Smooth muscle cell (in vitro differentiated cells): ENCODE measurements at regions not wholly inside any gene's neighbourhood (a gene's known extent, or its start where the extent isn't known, plus 50 kb on each side); places are given as distances from the start of the nearest gene placed in this dataset.

Experiments used
- DNase-seq: peaks from one replicate; lab custom pipeline; 2025; ENCODE audit not compliant: unreplicated experiment; lab: John Stamatoyannopoulos, UW
- H2AFZ ChIP-seq: fragments of 200-600 bp; sonication (generic); 2 replicates; pipeline ENCODE4 v1.6.0; 2016; ENCODE audit warnings: antibody characterized with exemption, low read depth, mild to moderate bottlenecking
- H3F3A ChIP-seq: fragments of 200-600 bp; sonication (generic); 2 replicates; pipeline ENCODE4 v1.6.0; 2017; ENCODE audit warnings: antibody characterized with exemption, low read depth
- H3K27ac ChIP-seq: fragments of 200-600 bp; sonication (generic); 2 replicates; pipeline ENCODE4 v1.5.1; 2016; ENCODE audit warnings: low read depth, mild to moderate bottlenecking
- H3K27me3 ChIP-seq: fragments of 200-600 bp; sonication (generic); 2 replicates; pipeline ENCODE4 v1.6.1; 2016; ENCODE audit warnings: low read depth, mild to moderate bottlenecking
- H3K36me3 ChIP-seq: fragments of 200-600 bp; sonication (generic); 2 replicates; pipeline ENCODE4 v1.5.1; 2016; ENCODE audit warnings: low read depth
- H3K4me1 ChIP-seq: fragments of 200-600 bp; sonication (generic); 2 replicates; pipeline ENCODE4 v1.5.1; 2016; ENCODE audit warnings: low read depth
- H3K4me2 ChIP-seq: fragments of 200-600 bp; sonication (generic); 2 replicates; pipeline ENCODE4 v1.6.0; 2016; ENCODE audit warnings: mild to moderate bottlenecking
- H3K4me3 ChIP-seq: fragments of 200-600 bp; sonication (generic); 2 replicates; pipeline ENCODE4 v1.5.1; 2016; ENCODE audit warnings: mild to moderate bottlenecking
- H3K79me2 ChIP-seq: fragments of 200-600 bp; sonication (generic); 2 replicates; pipeline ENCODE4 v1.6.0; 2016; ENCODE audit warnings: low read depth, mild to moderate bottlenecking
- H3K9ac ChIP-seq: fragments of 200-600 bp; sonication (generic); 2 replicates; pipeline ENCODE4 v1.6.0; 2016; ENCODE audit warnings: low read depth
- H3K9me3 ChIP-seq: fragments of 200-600 bp; sonication (generic); replicated peaks from 2 replicates; pipeline ENCODE4 v1.5.1; 2016; ENCODE audit warnings: low read depth
- H4K20me1 ChIP-seq: fragments of 200-600 bp; sonication (generic); 2 replicates; pipeline ENCODE4 v1.6.0; 2016; ENCODE audit warnings: low read depth
- CTCF ChIP-seq: fragments of 200-600 bp; sonication (generic); IDR thresholded peaks from 2 replicates; pipeline ENCODE4 v1.5.1; 2017; ENCODE audit warnings: borderline replicate concordance, mild to moderate bottlenecking, antibody characterized with exemption; ENCODE audit not compliant: insufficient read depth, poor library complexity, severe bottlenecking
- WGBS: methylation state at CpG from one replicate; pipeline ENCODE4 v1.1.7; 2016; ENCODE audit warnings: low lambda C conversion rate; 5-methylcytosine and 5-hydroxymethylcytosine counted together

GRCh38 chr6:27678469-27678868 lies 205.6 kb upstream of the ZNF184 start:
- peaks cover 58% of the 10 kb centered on the region for H3K27me3 ChIP-seq
- no peak overlapping the region for H3K9ac ChIP-seq
- no peak overlapping the region for H3K4me3 ChIP-seq
- H3K36me3 ChIP-seq: no peaks in the 10 kb centered on the region
- H3K9me3 ChIP-seq: no peaks in the 10 kb centered on the region
- peaks cover 10% of the 10 kb centered on the region for H3F3A ChIP-seq
- no peak overlapping the region for H2AFZ ChIP-seq
- 86% methylated on average over 5 of the region's 5 CpGs for WGBS
- no peak overlapping the region for H3K27ac ChIP-seq
- no peaks in the 10 kb centered on the region for H4K20me1 ChIP-seq
- H3K79me2 ChIP-seq: no peaks in the 10 kb centered on the region
- H3K4me1 ChIP-seq: peaks cover 10% of the 10 kb centered on the region
- DNase-seq: no peak
- TF ChIP-seq CTCF: no peak
- no peak overlapping the region for H3K4me2 ChIP-seq

GRCh38 chr6:27674882-27675281 lies 202.0 kb upstream of the ZNF184 start:
- peaks cover 47% of the 10 kb centered on the region for H3K27me3 ChIP-seq
- no peak overlapping the region for H2AFZ ChIP-seq
- H3K36me3 ChIP-seq: no peaks in the 10 kb centered on the region
- no peak overlapping the region for H3K9ac ChIP-seq
- H3K9me3 ChIP-seq: no peaks in the 10 kb centered on the region
- H4K20me1 ChIP-seq: no peaks in the 10 kb centered on the region
- H3K79me2 ChIP-seq: no peaks in the 10 kb centered on the region
- H3K27ac ChIP-seq: no peak overlapping the region
- H3K4me3 ChIP-seq: no peak overlapping the region
- 85% methylated on average over 9 of the region's 9 CpGs for WGBS
- peaks cover 6% of the 10 kb centered on the region for H3K4me1 ChIP-seq
- no peak for TF ChIP-seq CTCF
- H3K4me2 ChIP-seq: no peak overlapping the region
- no peak for DNase-seq
- H3F3A ChIP-seq: peaks cover 11% of the 10 kb centered on the region

GRCh38 chr6:27672113-27672799 lies 199.4 kb upstream of the ZNF184 start:
- Histone ChIP-seq H2AFZ (peak overlapping the region; percentile 26), H3F3A (peaks cover 23% of the 10 kb centered on the region), H3K27me3 (peaks cover 21% of the 10 kb centered on the region), H3K4me1 (peaks cover 6% of the 10 kb centered on the region), H3K4me2 (peak overlapping the region; percentile 85), H3K4me3 (peak overlapping the region; percentile 51), H3K79me2 (no peaks in the 10 kb centered on the region), H3K27ac (no peak overlapping the region), H3K36me3 (no peaks in the 10 kb centered on the region), H3K9ac (no peak overlapping the region), H4K20me1 (no peaks in the 10 kb centered on the region), H3K9me3 (no peaks in the 10 kb centered on the region)
- 3% methylated on average over 28 of the region's 28 CpGs for WGBS
- no peak for TF ChIP-seq CTCF
- DNase-seq: no peak
